HCT116 (cell line): ENCODE measurements at regions not wholly inside any gene's neighbourhood (a gene's known extent, or its start where the extent isn't known, plus 50 kb on each side); places are given as distances from the start of the nearest gene placed in this dataset.
A peak's percentile ranks its signal among the peaks of the same experiment; 100 is the strongest.

Source experiments
- ATAC-seq: fragments of 200-7000 bp; cut with Tn5 transposase; 2 replicates; pipeline ENCODE4 v1.9.1; 2020; ENCODE audit warnings: mild to moderate bottlenecking, moderate library complexity
- BruUV-seq: library from RNA; stranded (reverse); fragments of 400-500 nt; replicated peaks from 2 replicates; lab custom pipeline; 2021; lab: Mats Ljungman, UMichigan
- CTCF ChIA-PET: fragments of 300-600 bp; sonication (Branson Sonifier 250); formaldehyde crosslinking; loops from one replicate; lab custom pipeline; 2021; ENCODE audit warnings: antibody characterized with exemption; lab: Charles Lee
- POLR2A ChIA-PET: fragments of 300-600, 350-600 bp; sonication (Branson Sonifier 250); formaldehyde crosslinking; loops from one replicate; lab custom pipeline; 2021; ENCODE audit warnings: antibody characterized with exemption; lab: Charles Lee
- RAD21 ChIA-PET, 2 experiments: fragments of 300-600 bp; sonication (Branson Sonifier 250); formaldehyde crosslinking; loops; one replicate each; lab custom pipeline; 2023; ENCODE audit warnings: low total read pairs in 2 of 2; ENCODE audit not compliant: uncharacterized antibody in 2 of 2, unreplicated experiment in 2 of 2, low non-redundant PET in 1 of 2; lab: Charles Lee
- DNase-seq: peaks from one replicate; pipeline ENCODE4 v3.0.0-alpha.2; 2010; ENCODE audit warnings: low read depth, low spot score
- H2AFZ ChIP-seq: fragments of 200-600 bp; shearing (Covaris generic), sonication (generic); 2 replicates; pipeline ENCODE4 v1.6.1; 2017; ENCODE audit warnings: low read depth, mixed run types, mixed read lengths, antibody characterized with exemption, low read length; ENCODE audit not compliant: poor library complexity, severe bottlenecking
- H3K27ac ChIP-seq: 2 replicates; pipeline ENCODE4 v1.5.1; 2012; ENCODE audit warnings: low read depth, low read length
- H3K27me3 ChIP-seq: fragments of 200-600 bp; sonication (generic); 2 replicates; pipeline ENCODE4 v1.6.1; 2016; ENCODE audit warnings: mixed run types, low read length, mixed read lengths; ENCODE audit not compliant: insufficient read depth
- H3K36me3 ChIP-seq, 2 experiments: fragments of 200-500 bp in 1 of 2; fragments of 200-600 bp in 1 of 2; sonication (Bioruptor generic) in 1 of 2; sonication (generic) in 1 of 2; 2 replicates each; pipeline versions ENCODE4 v1.5.1 to v1.6.1; 2014 to 2016; ENCODE audit warnings: low read length in 2 of 2, inconsistent platforms in 1 of 2, mixed read lengths in 1 of 2, mixed run types in 1 of 2; ENCODE audit not compliant: insufficient read depth in 2 of 2, control insufficient read depth in 1 of 2
- H3K4me1 ChIP-seq, 2 experiments: fragments of 200-600 bp in 1 of 2; sonication (generic) in 1 of 2; 2 replicates each; pipeline versions ENCODE4 v1.5.1 to v1.6.1; 2012 to 2017; ENCODE audit warnings: low read length in 2 of 2, inconsistent platforms in 1 of 2, mild to moderate bottlenecking in 1 of 2, mixed read lengths in 1 of 2, mixed run types in 1 of 2, moderate library complexity in 1 of 2; ENCODE audit not compliant: insufficient read depth in 2 of 2, control insufficient read depth in 1 of 2
- H3K4me2 ChIP-seq: fragments of 200-600 bp; sonication (generic); 2 replicates; pipeline ENCODE4 v1.6.1; 2017; ENCODE audit warnings: mixed run types, low read length, mixed read lengths
- H3K4me3 ChIP-seq, 2 experiments: fragments of 200-600 bp in 1 of 2; sonication (generic) in 1 of 2; replicated peaks in 1 of 2; 2 replicates each; pipeline ENCODE4 v1.5.1; 2011 to 2016; ENCODE audit warnings: low read length in 2 of 2, control low read depth in 1 of 2, low read depth in 1 of 2, mild to moderate bottlenecking in 1 of 2, mixed read lengths in 1 of 2, mixed run types in 1 of 2
- H3K79me2 ChIP-seq: fragments of 200-600 bp; sonication (generic); 2 replicates; pipeline ENCODE4 v1.6.1; 2017; ENCODE audit warnings: mild to moderate bottlenecking, mixed run types, low read length, moderate library complexity, mixed read lengths; ENCODE audit not compliant: insufficient read depth
- H3K9ac ChIP-seq: fragments of 200-600 bp; sonication (generic); 2 replicates; pipeline ENCODE4 v1.6.1; 2016; ENCODE audit warnings: low read length, mixed read lengths
- H3K9me2 ChIP-seq: fragments of 200-600 bp; sonication (generic), shearing (Covaris generic); 2 replicates; pipeline ENCODE4 v1.6.1; 2017; ENCODE audit warnings: mixed run types, mild to moderate bottlenecking, moderate library complexity; ENCODE audit not compliant: insufficient read depth
- H3K9me3 ChIP-seq, 2 experiments: fragments of 200-500 bp in 1 of 2; fragments of 200-600 bp in 1 of 2; sonication (Bioruptor generic) in 1 of 2; sonication (generic) in 1 of 2; 2 replicates each; pipeline ENCODE4 v1.6.1; 2014 to 2017; ENCODE audit warnings: low read length in 2 of 2, mixed read lengths in 2 of 2, inconsistent platforms in 1 of 2, low read depth in 1 of 2, mild to moderate bottlenecking in 1 of 2, mixed run types in 1 of 2, moderate library complexity in 1 of 2; ENCODE audit not compliant: control insufficient read depth in 1 of 2, insufficient read depth in 1 of 2
- H4K20me1 ChIP-seq: fragments of 200-600 bp; sonication (generic), shearing (Covaris generic); 2 replicates; pipeline ENCODE4 v1.6.1; 2017; ENCODE audit warnings: mixed run types, mild to moderate bottlenecking, moderate library complexity; ENCODE audit not compliant: insufficient read depth
- CEBPB ChIP-seq: IDR thresholded peaks from 2 replicates; pipeline ENCODE4 v1.6.1; 2012; ENCODE audit warnings: low read depth
- CTCF ChIP-seq, 3 experiments: fragments of 200-600 bp in 1 of 3; sonication (generic) in 1 of 3; IDR thresholded peaks in 2 of 3; conservative IDR thresholded peaks in 1 of 3; 2 replicates each; pipeline ENCODE4 v1.5.1; 2012 to 2017; ENCODE audit warnings: low read depth in 2 of 3, low read length in 2 of 3, antibody characterized with exemption in 1 of 3, borderline replicate concordance in 1 of 3, control low read depth in 1 of 3, mild to moderate bottlenecking in 1 of 3, mixed read lengths in 1 of 3, mixed run types in 1 of 3, moderate library complexity in 1 of 3; ENCODE audit not compliant: insufficient read depth in 1 of 3
- ELF1 ChIP-seq: IDR thresholded peaks from 2 replicates; pipeline ENCODE4 v1.6.1; 2012; ENCODE audit warnings: low read depth, borderline replicate concordance
- EZH2 ChIP-seq: fragments of 200-600 bp; sonication (generic); IDR thresholded peaks from 2 replicates; pipeline ENCODE4 v1.6.1; 2017; ENCODE audit warnings: antibody characterized with exemption, mixed run types
- EZH2phosphoT487 ChIP-seq: fragments of 200-600 bp; IDR thresholded peaks from 2 replicates; pipeline ENCODE4 v1.6.1; 2018; ENCODE audit warnings: antibody characterized with exemption, borderline replicate concordance
- MAX ChIP-seq: IDR thresholded peaks from 2 replicates; pipeline ENCODE4 v1.6.1; 2012
- POLR2AphosphoS5 ChIP-seq: IDR thresholded peaks from 2 replicates; pipeline ENCODE4 v1.6.1; 2011; ENCODE audit warnings: mild to moderate bottlenecking, low read depth, low read length, moderate library complexity
- SP1 ChIP-seq: IDR thresholded peaks from 2 replicates; pipeline ENCODE4 v1.6.1; 2012; ENCODE audit warnings: low read depth
- TCF7L2 ChIP-seq: IDR thresholded peaks from 2 replicates; pipeline ENCODE4 v1.7.0; 2011; ENCODE audit warnings: borderline replicate concordance, inconsistent platforms; ENCODE audit not compliant: insufficient read depth, insufficient read length; ENCODE audit errors: extremely low read depth
- intact Hi-C: fragments of 100-400 bp; cut with micrococcal nuclease; formaldehyde crosslinking; loops from 2 replicates; pipeline ENCODE4 v1.10.0; 2022

- no peaks in the 10 kb centered on the region for H4K20me1 ChIP-seq
- H2AFZ ChIP-seq = no peak overlapping the region
- no peak overlapping the region for H3K4me2 ChIP-seq
- intact Hi-C loops = no loop called here
- H3K27ac ChIP-seq = no peak overlapping the region
- CTCF ChIA-PET = no interaction called here
- ATAC-seq = no peak
- POLR2A ChIA-PET = no interaction called here
- DNase-seq = no peak
- no peaks in the 10 kb centered on the region for H3K79me2 ChIP-seq
- TF ChIP-seq CEBPB = no peak
- TF ChIP-seq TCF7L2 = peak; percentile 36
- H3K4me1 ChIP-seq = no peaks in the 10 kb centered on the region
- H3K4me3 ChIP-seq = no peak overlapping the region
- H3K36me3 ChIP-seq = no peaks in the 10 kb centered on the region
- no TSS peak for BruUV-seq
- no peaks in the 10 kb centered on the region for H3K27me3 ChIP-seq
- no peaks in the 10 kb centered on the region for H3K9me2 ChIP-seq
- peaks cover 11 to 20% of the 10 kb centered on the region in 2 experiments; a peak in 3 of 4 replicates for H3K9me3 ChIP-seq
- RAD21 ChIA-PET = no interaction called here
- no peak overlapping the region for H3K9ac ChIP-seq
These were observed 422.3 kb upstream of the ROBO1 start for GRCh38 chr3:80190051-80190450.

GRCh38 chr3:80187981-80188380 is 420.2 kb upstream of the ROBO1 start:
- POLR2A ChIA-PET = no interaction called here
- no peak overlapping the region for H3K9ac ChIP-seq
- no TSS peak for BruUV-seq
- peaks cover 6 to 19% of the 10 kb centered on the region in 2 experiments; a peak in 3 of 4 replicates for H3K9me3 ChIP-seq
- no peak overlapping the region for H3K27ac ChIP-seq
- H4K20me1 ChIP-seq = no peaks in the 10 kb centered on the region
- RAD21 ChIA-PET = no interaction called here
- no peaks in the 10 kb centered on the region for H3K79me2 ChIP-seq
- intact Hi-C loops = no loop called here
- no peak overlapping the region for H2AFZ ChIP-seq
- no peaks in the 10 kb centered on the region for H3K27me3 ChIP-seq
- no peak for ATAC-seq
- no peak for DNase-seq
- CTCF ChIA-PET = no interaction called here
- H3K4me1 ChIP-seq = no peaks in the 10 kb centered on the region
- TF ChIP-seq CTCF (IDR thresholded peaks at IDR 0.05 in 2 of 3, conservative IDR thresholded peaks at IDR 0.05 in 1 of 3; ENCODE audit: borderline replicate concordance in 1 of 3, insufficient read depth in 1 of 3, low read depth in 2 of 3, low read length in 2 of 3) (no peak), EZH2phosphoT487 (no peak), SP1 (no peak), ELF1 (no peak), EZH2 (no peak), MAX (no peak), POLR2AphosphoS5 (no peak)
- TF ChIP-seq, all 23 proteins: peak for 0
- Histone ChIP-seq H3K4me2 (no peak overlapping the region), H3K36me3 (no peaks in the 10 kb centered on the region), H3K9me2 (no peaks in the 10 kb centered on the region), H3K4me3 (no peak overlapping the region)
